ENCODE measurements at regions not wholly inside any gene's neighbourhood (a gene's known extent, or its start where the extent isn't known, plus 50 kb on each side); places are given as distances from the start of the nearest gene placed in this dataset.

DNA sequence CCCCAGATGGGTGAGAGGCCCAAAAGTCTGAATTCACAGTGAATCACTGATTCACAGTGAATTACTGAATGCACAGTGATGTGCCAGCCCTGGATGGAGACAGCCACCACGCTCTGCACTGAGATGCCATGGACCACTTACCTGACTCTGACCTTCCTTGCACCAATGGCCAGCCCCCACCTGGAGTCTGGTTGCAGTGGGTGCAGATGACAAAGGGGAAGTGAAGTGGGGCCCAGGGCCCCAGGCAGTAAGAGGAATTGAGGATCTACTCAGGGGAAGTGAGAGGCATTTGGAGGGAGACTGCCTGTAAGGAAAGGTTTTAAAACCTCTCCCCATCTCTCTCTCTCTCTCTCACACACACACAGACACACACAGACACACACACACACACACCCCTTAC lies 412.1 kb downstream of the CYLC2 start:
- H3K36me3 ChIP-seq (ENCODE audit: control insufficient read depth in 2 of 3, insufficient read depth in 3 of 3, low read length in 3 of 3) = no peaks in the 10 kb centered on the region
- no peak overlapping the region for H3K27ac ChIP-seq (ENCODE audit: low read depth in 2 of 2, low read length in 2 of 2)
- H3K9me3 ChIP-seq (ENCODE audit: control insufficient read depth in 2 of 3, insufficient read depth in 1 of 3, low read length in 3 of 3) = no peaks in the 10 kb centered on the region
- no peak for DNase-seq
- H3K27me3 ChIP-seq (ENCODE audit: control insufficient read depth, insufficient read depth, low read length) = no peaks in the 10 kb centered on the region
- FAIRE-seq = no peak
- intact Hi-C loops (cut with DNase I) = no loop called here
- no peak overlapping the region for H3K9ac ChIP-seq (ENCODE audit: low read length in 3 of 3)
- TF ChIP-seq, protein P1, sequence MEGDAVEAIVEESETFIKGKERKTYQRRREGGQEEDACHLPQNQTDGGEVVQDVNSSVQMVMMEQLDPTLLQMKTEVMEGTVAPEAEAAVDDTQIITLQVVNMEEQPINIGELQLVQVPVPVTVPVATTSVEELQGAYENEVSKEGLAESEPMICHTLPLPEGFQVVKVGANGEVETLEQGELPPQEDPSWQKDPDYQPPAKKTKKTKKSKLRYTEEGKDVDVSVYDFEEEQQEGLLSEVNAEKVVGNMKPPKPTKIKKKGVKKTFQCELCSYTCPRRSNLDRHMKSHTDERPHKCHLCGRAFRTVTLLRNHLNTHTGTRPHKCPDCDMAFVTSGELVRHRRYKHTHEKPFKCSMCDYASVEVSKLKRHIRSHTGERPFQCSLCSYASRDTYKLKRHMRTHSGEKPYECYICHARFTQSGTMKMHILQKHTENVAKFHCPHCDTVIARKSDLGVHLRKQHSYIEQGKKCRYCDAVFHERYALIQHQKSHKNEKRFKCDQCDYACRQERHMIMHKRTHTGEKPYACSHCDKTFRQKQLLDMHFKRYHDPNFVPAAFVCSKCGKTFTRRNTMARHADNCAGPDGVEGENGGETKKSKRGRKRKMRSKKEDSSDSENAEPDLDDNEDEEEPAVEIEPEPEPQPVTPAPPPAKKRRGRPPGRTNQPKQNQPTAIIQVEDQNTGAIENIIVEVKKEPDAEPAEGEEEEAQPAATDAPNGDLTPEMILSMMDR (IDR thresholded peaks at IDR 0.05; ENCODE audit: borderline replicate concordance, extremely low read depth, insufficient read depth) = no peak
- H3K4me3 ChIP-seq (ENCODE audit: low read length in 3 of 3) = no peak overlapping the region
- H3K4me1 ChIP-seq (ENCODE audit: control insufficient read depth in 2 of 3, insufficient read depth in 2 of 3, low read depth in 1 of 3, low read length in 3 of 3) = no peaks in the 10 kb centered on the region

DNA sequence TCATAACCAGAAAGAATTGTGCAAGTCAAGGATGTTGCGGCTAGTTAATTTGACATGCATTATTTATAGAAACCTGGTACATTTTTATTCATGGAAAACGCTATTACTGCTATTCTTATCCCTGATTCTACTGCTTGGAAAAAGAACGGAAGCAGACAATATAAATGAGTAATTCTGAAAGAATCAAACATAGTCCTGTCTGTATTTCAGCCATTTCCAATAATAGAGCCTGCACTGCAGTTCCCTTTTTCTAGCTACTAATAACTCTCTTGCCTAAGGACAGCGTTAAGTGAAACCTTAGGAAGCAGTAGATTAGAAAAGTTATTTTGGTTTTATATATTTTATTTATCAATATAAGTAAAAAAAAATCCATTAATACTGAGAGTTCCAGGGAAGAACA lies 414.9 kb downstream of the CYLC2 start:
- no peak for FAIRE-seq
- H3K27ac ChIP-seq (ENCODE audit: low read depth in 2 of 2, low read length in 2 of 2) = no peak overlapping the region
- H3K9ac ChIP-seq (ENCODE audit: low read length in 3 of 3) = no peak overlapping the region
- H3K9me3 ChIP-seq (ENCODE audit: control insufficient read depth in 2 of 3, insufficient read depth in 1 of 3, low read length in 3 of 3) = no peaks in the 10 kb centered on the region
- TF ChIP-seq, protein P1 (IDR thresholded peaks at IDR 0.05; ENCODE audit: borderline replicate concordance, extremely low read depth, insufficient read depth) = no peak
- intact Hi-C loops (cut with DNase I) = no loop called here
- no peak overlapping the region for H3K4me3 ChIP-seq (ENCODE audit: low read length in 3 of 3)
- no peaks in the 10 kb centered on the region for H3K27me3 ChIP-seq (ENCODE audit: control insufficient read depth, insufficient read depth, low read length)
- no peaks in the 10 kb centered on the region for H3K4me1 ChIP-seq (ENCODE audit: control insufficient read depth in 2 of 3, insufficient read depth in 2 of 3, low read depth in 1 of 3, low read length in 3 of 3)
- no peaks in the 10 kb centered on the region for H3K36me3 ChIP-seq (ENCODE audit: control insufficient read depth in 2 of 3, insufficient read depth in 3 of 3, low read length in 3 of 3)
- no peak for DNase-seq

DNA sequence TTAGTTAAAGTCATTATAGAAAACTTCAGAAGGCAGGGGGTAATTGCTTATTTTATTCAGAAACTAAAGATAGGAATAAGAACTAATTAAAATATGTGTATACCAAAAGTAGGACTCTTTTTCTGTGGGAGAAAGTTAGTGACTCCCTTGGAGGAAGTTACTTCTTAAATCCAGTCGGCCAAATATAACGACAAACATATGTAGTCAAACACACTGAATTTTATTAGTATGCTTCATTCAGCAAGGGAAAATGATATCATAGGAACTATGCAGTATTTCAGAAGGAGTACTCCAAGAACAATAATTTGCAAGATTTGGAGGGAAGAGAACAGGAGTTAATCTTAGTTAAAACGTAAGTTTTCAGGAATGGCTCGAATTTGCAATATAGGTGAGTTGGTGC lies 432.6 kb downstream of the CYLC2 start:
- H3K27ac ChIP-seq (ENCODE audit: low read depth in 2 of 2, low read length in 2 of 2) = no peak overlapping the region
- no peak overlapping the region for H3K4me3 ChIP-seq (ENCODE audit: low read length in 3 of 3)
- FAIRE-seq (no peak), DNase-seq (no peak)
- H3K27me3 ChIP-seq (ENCODE audit: control insufficient read depth, insufficient read depth, low read length) = no peaks in the 10 kb centered on the region
- TF ChIP-seq, protein P1 (IDR thresholded peaks at IDR 0.05; ENCODE audit: borderline replicate concordance, extremely low read depth, insufficient read depth) = no peak
- no peaks in the 10 kb centered on the region for H3K4me1 ChIP-seq (ENCODE audit: control insufficient read depth in 2 of 3, insufficient read depth in 2 of 3, low read depth in 1 of 3, low read length in 3 of 3)
- H3K36me3 ChIP-seq (ENCODE audit: control insufficient read depth in 2 of 3, insufficient read depth in 3 of 3, low read length in 3 of 3) = no peaks in the 10 kb centered on the region
- no peaks in the 10 kb centered on the region for H3K9me3 ChIP-seq (ENCODE audit: control insufficient read depth in 2 of 3, insufficient read depth in 1 of 3, low read length in 3 of 3)
- intact Hi-C loops (cut with DNase I) = no loop called here
- no peak overlapping the region for H3K9ac ChIP-seq (ENCODE audit: low read length in 3 of 3)

DNA sequence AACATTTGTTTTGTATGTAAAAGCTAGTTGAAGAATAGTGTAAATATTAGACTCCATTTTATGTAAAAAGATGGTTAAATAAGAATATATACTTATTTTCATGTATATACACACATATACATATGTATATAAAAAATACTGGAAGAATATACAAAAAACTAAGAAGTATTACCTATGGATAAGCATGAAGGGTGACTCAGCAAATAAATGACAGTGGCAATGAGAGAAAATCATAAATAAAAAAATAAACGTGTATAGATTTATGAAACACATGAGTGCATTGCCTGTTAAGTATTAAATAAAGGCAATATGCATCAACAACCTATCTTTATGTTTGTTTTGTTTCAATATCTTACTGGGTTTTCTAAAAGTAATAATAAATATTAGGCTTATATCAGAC lies 435.3 kb downstream of the CYLC2 start:
- intact Hi-C loops (cut with DNase I) = no loop called here

More for the DNA sequence above, 435.3 kb downstream of the CYLC2 start:
- H3K9me3 ChIP-seq (ENCODE audit: control insufficient read depth in 2 of 3, insufficient read depth in 1 of 3, low read length in 3 of 3) = no peaks in the 10 kb centered on the region
- TF ChIP-seq, protein P1 (IDR thresholded peaks at IDR 0.05; ENCODE audit: borderline replicate concordance, extremely low read depth, insufficient read depth) = no peak
- H3K4me3 ChIP-seq (ENCODE audit: low read length in 3 of 3) = no peak overlapping the region
- no peak overlapping the region for H3K9ac ChIP-seq (ENCODE audit: low read length in 3 of 3)
- H3K4me1 ChIP-seq (ENCODE audit: control insufficient read depth in 2 of 3, insufficient read depth in 2 of 3, low read depth in 1 of 3, low read length in 3 of 3) = no peaks in the 10 kb centered on the region
- H3K27ac ChIP-seq (ENCODE audit: low read depth in 2 of 2, low read length in 2 of 2) = no peak overlapping the region
- DNase-seq (no peak), FAIRE-seq (peak; percentile 32)
- H3K36me3 ChIP-seq (ENCODE audit: control insufficient read depth in 2 of 3, insufficient read depth in 3 of 3, low read length in 3 of 3) = no peaks in the 10 kb centered on the region
- H3K27me3 ChIP-seq (ENCODE audit: control insufficient read depth, insufficient read depth, low read length) = no peaks in the 10 kb centered on the region

Data from kidney (tissue), 13 donors.